NCI-H345 treated with DMSO at 0.1 percent for 48 hours (cell line): ENCODE measurements at regions not wholly inside any gene's neighbourhood (a gene's known extent, or its start where the extent isn't known, plus 50 kb on each side); places are given as distances from the start of the nearest gene placed in this dataset.

ENCODE experiments used
- DNase-seq: peaks from one replicate; lab custom pipeline; 2025; ENCODE audit not compliant: unreplicated experiment; lab: John Stamatoyannopoulos, UW

GRCh38 chr3:103047640-103048039, 612.8 kb downstream of the ZPLD1 start:
- no peak for DNase-seq

GRCh38 chr3:103048068-103048722, 613.4 kb downstream of the ZPLD1 start:
- no peak for DNase-seq

- DNase-seq, result no peak
Observed at GRCh38 chr3:103052236-103052830, 617.5 kb downstream of the ZPLD1 start.

- DNase-seq, result no peak
Observed at GRCh38 chr3:103055021-103055520, 620.3 kb downstream of the ZPLD1 start.

GRCh38 chr3:103056542-103056941, 621.7 kb downstream of the ZPLD1 start:
- DNase-seq, result no peak

GRCh38 chr3:103057003-103057402, 622.2 kb downstream of the ZPLD1 start:
- DNase-seq, result no peak

GRCh38 chr3:103057487-103057886, 622.7 kb downstream of the ZPLD1 start:
- DNase-seq, result no peak

- no peak for DNase-seq
Observed at GRCh38 chr3:103059432-103059831, 624.6 kb downstream of the ZPLD1 start.

- DNase-seq, result no peak
Observed at GRCh38 chr3:103060242-103060641, 625.4 kb downstream of the ZPLD1 start.

GRCh38 chr3:103067963-103068362, 633.1 kb downstream of the ZPLD1 start:
- no peak for DNase-seq

GRCh38 chr3:103075282-103075681, 640.5 kb downstream of the ZPLD1 start:
- no peak for DNase-seq

- DNase-seq, result no peak
Observed at GRCh38 chr3:103077910-103078309, 643.1 kb downstream of the ZPLD1 start.

GRCh38 chr3:103082501-103082900, 647.7 kb downstream of the ZPLD1 start:
- no peak for DNase-seq

GRCh38 chr3:103083848-103084631, 649.2 kb downstream of the ZPLD1 start:
- no peak for DNase-seq

GRCh38 chr3:103085465-103085864, 650.6 kb downstream of the ZPLD1 start:
- DNase-seq, result no peak

- no peak for DNase-seq
Observed at GRCh38 chr3:103089758-103090157, 654.9 kb downstream of the ZPLD1 start.

GRCh38 chr3:103105206-103105605, 670.4 kb downstream of the ZPLD1 start:
- DNase-seq, result no peak

- no peak for DNase-seq
Observed at GRCh38 chr3:103112273-103112672, 677.5 kb downstream of the ZPLD1 start.

- no peak for DNase-seq
Observed at GRCh38 chr3:103126115-103126514, 691.3 kb downstream of the ZPLD1 start.

- no peak for DNase-seq
Observed at GRCh38 chr3:103127098-103127630, 692.3 kb downstream of the ZPLD1 start.

GRCh38 chr3:103127737-103128136, 692.9 kb downstream of the ZPLD1 start:
- DNase-seq, result no peak
